ENCODE measurements at regions not wholly inside any gene's neighbourhood (a gene's known extent, or its start where the extent isn't known, plus 50 kb on each side); places are given as distances from the start of the nearest gene placed in this dataset.

DNA sequence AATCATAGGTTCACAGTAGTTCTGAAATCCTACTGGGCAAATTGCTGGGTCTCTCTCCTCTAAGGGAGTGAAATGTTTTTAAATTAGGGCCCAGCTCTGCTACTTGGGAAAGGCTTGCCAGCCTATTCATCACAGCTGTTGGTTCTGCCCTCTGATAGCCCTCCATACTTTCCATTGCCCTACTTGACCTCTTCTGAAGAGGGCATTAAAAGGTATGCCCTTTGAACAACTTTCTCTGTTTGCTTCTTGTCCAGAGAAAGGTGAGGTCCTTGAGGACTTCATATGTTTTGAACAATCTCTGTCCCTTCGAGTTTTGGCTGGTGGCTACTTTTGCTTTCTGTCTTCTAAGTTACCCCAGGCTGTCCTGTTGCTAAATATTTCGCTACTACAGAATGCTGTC, 62.3 kb upstream of the JAK2 start (continued):
- TF ChIP-seq, protein P1, sequence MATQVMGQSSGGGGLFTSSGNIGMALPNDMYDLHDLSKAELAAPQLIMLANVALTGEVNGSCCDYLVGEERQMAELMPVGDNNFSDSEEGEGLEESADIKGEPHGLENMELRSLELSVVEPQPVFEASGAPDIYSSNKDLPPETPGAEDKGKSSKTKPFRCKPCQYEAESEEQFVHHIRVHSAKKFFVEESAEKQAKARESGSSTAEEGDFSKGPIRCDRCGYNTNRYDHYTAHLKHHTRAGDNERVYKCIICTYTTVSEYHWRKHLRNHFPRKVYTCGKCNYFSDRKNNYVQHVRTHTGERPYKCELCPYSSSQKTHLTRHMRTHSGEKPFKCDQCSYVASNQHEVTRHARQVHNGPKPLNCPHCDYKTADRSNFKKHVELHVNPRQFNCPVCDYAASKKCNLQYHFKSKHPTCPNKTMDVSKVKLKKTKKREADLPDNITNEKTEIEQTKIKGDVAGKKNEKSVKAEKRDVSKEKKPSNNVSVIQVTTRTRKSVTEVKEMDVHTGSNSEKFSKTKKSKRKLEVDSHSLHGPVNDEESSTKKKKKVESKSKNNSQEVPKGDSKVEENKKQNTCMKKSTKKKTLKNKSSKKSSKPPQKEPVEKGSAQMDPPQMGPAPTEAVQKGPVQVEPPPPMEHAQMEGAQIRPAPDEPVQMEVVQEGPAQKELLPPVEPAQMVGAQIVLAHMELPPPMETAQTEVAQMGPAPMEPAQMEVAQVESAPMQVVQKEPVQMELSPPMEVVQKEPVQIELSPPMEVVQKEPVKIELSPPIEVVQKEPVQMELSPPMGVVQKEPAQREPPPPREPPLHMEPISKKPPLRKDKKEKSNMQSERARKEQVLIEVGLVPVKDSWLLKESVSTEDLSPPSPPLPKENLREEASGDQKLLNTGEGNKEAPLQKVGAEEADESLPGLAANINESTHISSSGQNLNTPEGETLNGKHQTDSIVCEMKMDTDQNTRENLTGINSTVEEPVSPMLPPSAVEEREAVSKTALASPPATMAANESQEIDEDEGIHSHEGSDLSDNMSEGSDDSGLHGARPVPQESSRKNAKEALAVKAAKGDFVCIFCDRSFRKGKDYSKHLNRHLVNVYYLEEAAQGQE (IDR thresholded peaks at IDR 0.05; ENCODE audit: low read depth) = no peak
- TF ChIP-seq, protein P2, sequence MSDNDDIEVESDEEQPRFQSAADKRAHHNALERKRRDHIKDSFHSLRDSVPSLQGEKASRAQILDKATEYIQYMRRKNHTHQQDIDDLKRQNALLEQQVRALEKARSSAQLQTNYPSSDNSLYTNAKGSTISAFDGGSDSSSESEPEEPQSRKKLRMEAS (IDR thresholded peaks at IDR 0.05) = no peak
- TF ChIP-seq EGR1 (IDR thresholded peaks at IDR 0.05; ENCODE audit: low read depth) = no peak
- TF ChIP-seq SRF (IDR thresholded peaks at IDR 0.05; ENCODE audit: low read depth) = no peak
- TF ChIP-seq, protein P3, sequence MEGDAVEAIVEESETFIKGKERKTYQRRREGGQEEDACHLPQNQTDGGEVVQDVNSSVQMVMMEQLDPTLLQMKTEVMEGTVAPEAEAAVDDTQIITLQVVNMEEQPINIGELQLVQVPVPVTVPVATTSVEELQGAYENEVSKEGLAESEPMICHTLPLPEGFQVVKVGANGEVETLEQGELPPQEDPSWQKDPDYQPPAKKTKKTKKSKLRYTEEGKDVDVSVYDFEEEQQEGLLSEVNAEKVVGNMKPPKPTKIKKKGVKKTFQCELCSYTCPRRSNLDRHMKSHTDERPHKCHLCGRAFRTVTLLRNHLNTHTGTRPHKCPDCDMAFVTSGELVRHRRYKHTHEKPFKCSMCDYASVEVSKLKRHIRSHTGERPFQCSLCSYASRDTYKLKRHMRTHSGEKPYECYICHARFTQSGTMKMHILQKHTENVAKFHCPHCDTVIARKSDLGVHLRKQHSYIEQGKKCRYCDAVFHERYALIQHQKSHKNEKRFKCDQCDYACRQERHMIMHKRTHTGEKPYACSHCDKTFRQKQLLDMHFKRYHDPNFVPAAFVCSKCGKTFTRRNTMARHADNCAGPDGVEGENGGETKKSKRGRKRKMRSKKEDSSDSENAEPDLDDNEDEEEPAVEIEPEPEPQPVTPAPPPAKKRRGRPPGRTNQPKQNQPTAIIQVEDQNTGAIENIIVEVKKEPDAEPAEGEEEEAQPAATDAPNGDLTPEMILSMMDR (IDR thresholded peaks at IDR 0.05 in 2 of 3, conservative IDR thresholded peaks at IDR 0.05 in 1 of 3; ENCODE audit: borderline replicate concordance in 1 of 3, insufficient read depth in 1 of 3, low read depth in 2 of 3, low read length in 2 of 3) = no peak
- TF ChIP-seq ZNF274 (IDR thresholded peaks at IDR 0.05; ENCODE audit: low read depth, low read length) = no peak

DNA sequence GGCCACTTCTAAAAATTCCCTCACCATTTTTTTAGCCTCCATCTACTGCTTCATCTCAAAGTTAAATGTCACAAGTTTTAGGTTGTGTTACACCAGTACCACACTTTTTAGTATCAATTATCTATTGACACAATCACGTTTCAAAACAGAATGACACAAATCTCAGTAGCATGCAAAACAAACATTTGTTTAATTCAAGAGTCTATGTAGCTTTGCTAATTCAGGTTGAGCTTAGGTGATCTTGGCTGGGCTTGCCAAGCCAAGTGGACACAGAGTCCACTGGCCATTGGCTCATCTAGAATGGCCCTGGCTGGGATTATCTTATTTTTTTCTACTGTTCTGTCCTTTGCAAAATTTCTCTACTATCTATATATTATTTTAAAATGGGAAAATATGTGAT, 61.9 kb upstream of the JAK2 start:
- Histone ChIP-seq H3K9me3 (ENCODE audit: control insufficient read depth in 1 of 2, insufficient read depth in 1 of 2, low read depth in 1 of 2, low read length in 2 of 2) (no peaks in the 10 kb centered on the region), H3K79me2 (ENCODE audit: insufficient read depth, low read length) (no peaks in the 10 kb centered on the region), H3K27ac (ENCODE audit: low read depth, low read length) (no peak overlapping the region), H3K27me3 (ENCODE audit: insufficient read depth, low read length) (no peaks in the 10 kb centered on the region), H3K4me2 (ENCODE audit: low read length) (no peak overlapping the region), H2AFZ (ENCODE audit: low read depth, low read length, poor library complexity, severe bottlenecking) (no peak overlapping the region), H3K36me3 (ENCODE audit: control insufficient read depth in 1 of 2, insufficient read depth in 2 of 2, low read length in 2 of 2) (no peaks in the 10 kb centered on the region), H3K4me3 (replicated peaks in 1 of 2; ENCODE audit: low read depth in 1 of 2, low read length in 2 of 2) (no peak overlapping the region), H4K20me1 (ENCODE audit: insufficient read depth) (no peaks in the 10 kb centered on the region), H3K4me1 (ENCODE audit: control insufficient read depth in 1 of 2, insufficient read depth in 2 of 2, low read length in 2 of 2) (no peaks in the 10 kb centered on the region), H3K9ac (ENCODE audit: low read length) (no peak overlapping the region), H3K9me2 (ENCODE audit: insufficient read depth) (no peaks in the 10 kb centered on the region)
- RAD21 ChIA-PET (ENCODE audit: low non-redundant PET in 1 of 2, low total read pairs in 2 of 2, uncharacterized antibody in 2 of 2, unreplicated experiment in 2 of 2) = no interaction called here
- POLR2A ChIA-PET = no interaction called here
- CTCF ChIA-PET = no interaction called here
- DNase-seq (ENCODE audit: low read depth, low spot score) = no peak
- no peak for ATAC-seq
- BruUV-seq (replicated peaks) = no TSS peak
- intact Hi-C loops (cut with micrococcal nuclease) = no loop called here
- TF ChIP-seq SP1 (IDR thresholded peaks at IDR 0.05; ENCODE audit: low read depth) (no peak), YY1 (IDR thresholded peaks at IDR 0.05; ENCODE audit: extremely low read depth, insufficient replicate concordance, low read depth, low read length) (no peak), ELF1 (IDR thresholded peaks at IDR 0.05; ENCODE audit: borderline replicate concordance, low read depth) (no peak), RAD21 (IDR thresholded peaks at IDR 0.05; ENCODE audit: low read depth) (no peak), POLR2A (IDR thresholded peaks at IDR 0.05; ENCODE audit: borderline replicate concordance, extremely low read depth, insufficient read depth, insufficient read length) (no peak), SRF (IDR thresholded peaks at IDR 0.05; ENCODE audit: low read depth) (no peak), EZH2phosphoT487 (IDR thresholded peaks at IDR 0.05; ENCODE audit: borderline replicate concordance) (no peak), SIN3A (IDR thresholded peaks at IDR 0.05; ENCODE audit: low read depth) (no peak)
- TF ChIP-seq, protein P4, sequence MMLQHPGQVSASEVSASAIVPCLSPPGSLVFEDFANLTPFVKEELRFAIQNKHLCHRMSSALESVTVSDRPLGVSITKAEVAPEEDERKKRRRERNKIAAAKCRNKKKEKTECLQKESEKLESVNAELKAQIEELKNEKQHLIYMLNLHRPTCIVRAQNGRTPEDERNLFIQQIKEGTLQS (IDR thresholded peaks at IDR 0.05) = no peak
- TF ChIP-seq, protein P5, sequence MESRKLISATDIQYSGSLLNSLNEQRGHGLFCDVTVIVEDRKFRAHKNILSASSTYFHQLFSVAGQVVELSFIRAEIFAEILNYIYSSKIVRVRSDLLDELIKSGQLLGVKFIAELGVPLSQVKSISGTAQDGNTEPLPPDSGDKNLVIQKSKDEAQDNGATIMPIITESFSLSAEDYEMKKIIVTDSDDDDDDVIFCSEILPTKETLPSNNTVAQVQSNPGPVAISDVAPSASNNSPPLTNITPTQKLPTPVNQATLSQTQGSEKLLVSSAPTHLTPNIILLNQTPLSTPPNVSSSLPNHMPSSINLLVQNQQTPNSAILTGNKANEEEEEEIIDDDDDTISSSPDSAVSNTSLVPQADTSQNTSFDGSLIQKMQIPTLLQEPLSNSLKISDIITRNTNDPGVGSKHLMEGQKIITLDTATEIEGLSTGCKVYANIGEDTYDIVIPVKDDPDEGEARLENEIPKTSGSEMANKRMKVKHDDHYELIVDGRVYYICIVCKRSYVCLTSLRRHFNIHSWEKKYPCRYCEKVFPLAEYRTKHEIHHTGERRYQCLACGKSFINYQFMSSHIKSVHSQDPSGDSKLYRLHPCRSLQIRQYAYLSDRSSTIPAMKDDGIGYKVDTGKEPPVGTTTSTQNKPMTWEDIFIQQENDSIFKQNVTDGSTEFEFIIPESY (IDR thresholded peaks at IDR 0.05; ENCODE audit: extremely low read depth, insufficient replicate concordance, low read length) = no peak
- TF ChIP-seq, protein P3 (IDR thresholded peaks at IDR 0.05 in 2 of 3, conservative IDR thresholded peaks at IDR 0.05 in 1 of 3; ENCODE audit: borderline replicate concordance in 1 of 3, insufficient read depth in 1 of 3, low read depth in 2 of 3, low read length in 2 of 3) = no peak
